ENCODE measurements at regions not wholly inside any gene's neighbourhood (a gene's known extent, or its start where the extent isn't known, plus 50 kb on each side); places are given as distances from the start of the nearest gene placed in this dataset.

DNA sequence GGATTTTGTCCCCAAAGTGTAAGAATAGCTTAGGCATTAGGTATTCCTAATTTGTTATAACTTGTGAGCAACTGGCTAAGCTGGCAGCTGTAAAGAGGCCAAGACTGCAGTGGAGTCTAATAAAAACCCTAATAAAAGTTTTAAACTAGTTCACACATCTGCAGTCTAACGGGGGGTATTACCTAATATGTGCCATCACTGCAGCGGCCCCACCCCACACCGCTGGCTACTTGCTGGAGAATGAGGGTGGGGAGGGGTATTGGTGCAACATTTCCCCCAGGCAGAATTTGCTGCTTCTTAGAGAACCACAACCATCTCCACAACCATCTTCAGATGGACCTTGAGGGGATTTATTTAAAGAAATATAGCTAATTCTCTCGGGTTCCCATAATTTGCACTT lies 135.0 kb downstream of the ZC3H11B start:
- no peak for DNase-seq (ENCODE audit: low read depth in 1 of 2, low spot score in 1 of 2)

DNA sequence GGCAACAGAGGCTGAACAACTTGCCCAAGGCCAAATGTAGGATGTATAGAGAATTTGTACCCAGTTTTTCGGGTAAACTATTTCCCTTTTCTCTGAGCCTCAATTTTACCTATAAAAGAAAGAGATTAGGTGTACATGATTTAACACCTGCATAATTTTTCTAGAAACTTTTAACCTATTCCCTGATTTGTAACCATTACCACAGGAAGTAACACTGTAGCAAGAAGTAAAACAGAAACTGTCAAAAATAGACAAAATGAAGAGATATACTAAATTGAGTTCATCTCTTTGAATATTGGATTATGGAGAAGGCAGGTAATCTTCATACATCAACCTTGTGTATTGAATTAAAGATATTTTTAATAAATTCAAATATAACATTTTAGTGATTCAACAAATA lies 136.2 kb downstream of the ZC3H11B start:
- no peak for DNase-seq (ENCODE audit: low read depth in 1 of 2, low spot score in 1 of 2)

DNA sequence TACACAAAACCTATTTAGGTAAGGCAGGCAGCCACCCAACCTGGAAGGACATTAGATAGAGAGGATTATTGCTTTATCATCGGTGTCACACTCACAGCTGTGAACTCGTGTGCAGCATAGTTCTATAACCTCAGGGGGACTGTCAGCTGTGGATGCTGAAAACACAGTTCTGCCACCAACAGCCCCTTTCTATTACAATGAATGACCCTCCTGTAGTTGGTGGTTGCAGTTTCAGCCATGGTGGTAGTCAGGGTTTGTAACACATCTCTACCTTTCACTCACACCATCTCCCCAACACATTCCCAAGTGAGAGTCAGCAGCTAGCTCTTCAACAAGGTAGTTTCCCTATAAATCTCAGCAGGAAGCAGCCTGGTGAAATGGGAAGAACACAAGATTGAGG lies 136.8 kb downstream of the ZC3H11B start:
- no peak for DNase-seq (ENCODE audit: low read depth in 1 of 2, low spot score in 1 of 2)

DNA sequence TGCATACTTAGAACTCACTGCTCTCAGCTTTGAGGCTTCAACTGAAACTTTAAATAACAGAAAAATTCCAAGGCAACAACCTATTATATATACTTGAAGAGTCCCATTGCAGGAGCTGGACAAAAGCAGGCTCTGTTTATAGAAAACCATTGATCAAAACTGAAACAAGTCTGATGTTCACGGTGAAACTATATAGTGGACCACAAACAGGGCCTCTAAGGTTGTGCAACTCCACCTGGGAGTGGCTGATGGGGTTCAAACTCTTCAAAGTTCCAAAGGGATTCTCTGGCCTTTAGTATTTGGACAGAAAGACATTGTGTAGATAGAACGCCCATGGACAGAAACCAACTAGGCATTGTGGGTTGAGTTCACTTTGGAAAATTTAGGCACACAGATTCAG lies 140.3 kb downstream of the ZC3H11B start:
- no peak for DNase-seq (ENCODE audit: low read depth in 1 of 2, low spot score in 1 of 2)

DNA sequence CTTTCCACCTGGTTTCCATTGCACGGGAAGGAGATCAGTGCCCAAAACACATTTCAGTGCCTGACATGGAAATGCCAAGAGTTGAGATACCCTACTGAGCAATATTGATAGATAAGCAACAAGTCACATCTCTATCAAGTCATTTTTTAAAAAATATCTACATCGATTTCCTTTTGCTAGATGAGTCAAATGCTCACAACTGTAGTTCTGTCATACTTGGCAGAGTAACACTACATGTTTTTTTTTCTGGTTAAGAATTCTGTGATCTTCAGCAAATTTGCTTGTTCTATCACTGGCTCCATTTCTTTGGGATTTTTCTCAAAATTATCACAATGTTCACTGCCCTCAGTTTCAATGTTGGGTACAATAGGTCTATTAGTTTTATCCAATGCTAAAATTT lies 145.4 kb downstream of the ZC3H11B start:
- no peak for DNase-seq (ENCODE audit: low read depth in 1 of 2, low spot score in 1 of 2)

DNA sequence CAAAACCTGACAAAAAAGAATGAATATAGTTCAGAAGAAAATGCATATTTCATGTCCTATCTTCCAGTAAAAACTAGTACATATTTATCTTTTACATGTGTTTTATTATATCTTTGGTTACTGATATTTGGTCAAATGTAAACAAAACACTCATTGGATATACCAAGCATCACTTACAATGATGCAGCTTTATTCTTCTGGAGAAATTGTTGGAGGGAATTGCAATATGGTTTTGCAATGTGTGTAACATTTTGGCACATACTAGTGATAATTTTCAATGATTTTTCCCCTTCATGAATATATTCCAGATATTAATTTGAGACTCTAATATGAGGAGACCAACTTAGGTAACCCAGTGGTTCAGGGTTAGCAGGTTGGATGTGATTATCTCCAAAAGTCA lies 146.1 kb downstream of the ZC3H11B start:
- no peak for DNase-seq (ENCODE audit: low read depth in 1 of 2, low spot score in 1 of 2)

DNA sequence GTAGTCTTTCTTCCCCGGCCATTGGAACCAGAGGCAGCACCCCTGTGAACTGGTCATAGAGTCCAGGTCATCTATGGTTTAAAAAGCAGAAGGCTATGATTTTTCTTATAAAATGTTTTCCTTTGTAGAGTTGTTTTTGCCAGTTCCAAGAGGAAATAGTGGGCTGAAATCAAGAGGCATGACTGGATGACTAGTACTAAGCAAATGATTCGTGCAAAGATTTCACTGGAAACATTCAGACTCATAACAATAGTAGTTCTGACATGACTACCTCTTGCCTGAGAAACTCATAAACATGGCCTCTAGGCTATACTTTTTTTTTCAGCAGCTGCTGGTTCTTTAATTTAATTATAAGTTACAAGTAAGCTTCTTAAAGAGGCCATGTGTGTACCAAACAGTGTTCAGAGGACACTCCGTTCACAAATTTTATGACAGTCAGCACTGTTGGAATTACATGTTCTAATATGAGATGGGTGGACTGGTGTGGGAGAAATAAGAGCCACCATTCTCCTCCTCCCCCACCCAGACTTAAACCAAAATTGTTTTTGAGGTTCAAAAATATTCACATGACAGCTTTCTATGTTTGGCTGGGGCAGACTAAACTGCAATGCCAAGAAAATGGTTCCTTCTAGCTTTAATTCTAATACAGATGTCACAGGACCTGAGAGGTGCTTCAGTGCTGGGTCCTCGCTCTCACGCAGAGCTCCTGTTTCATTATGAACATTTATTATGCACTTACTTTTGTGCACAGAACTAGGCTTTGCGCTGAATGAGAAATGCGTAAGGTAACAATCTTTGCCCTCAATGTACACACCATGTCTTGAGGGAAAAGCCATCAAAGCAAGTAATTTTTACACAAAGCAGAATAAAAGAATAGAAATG lies 147.5 kb downstream of the ZC3H11B start:
- no peak for DNase-seq (ENCODE audit: low read depth in 1 of 2, low spot score in 1 of 2)

DNA sequence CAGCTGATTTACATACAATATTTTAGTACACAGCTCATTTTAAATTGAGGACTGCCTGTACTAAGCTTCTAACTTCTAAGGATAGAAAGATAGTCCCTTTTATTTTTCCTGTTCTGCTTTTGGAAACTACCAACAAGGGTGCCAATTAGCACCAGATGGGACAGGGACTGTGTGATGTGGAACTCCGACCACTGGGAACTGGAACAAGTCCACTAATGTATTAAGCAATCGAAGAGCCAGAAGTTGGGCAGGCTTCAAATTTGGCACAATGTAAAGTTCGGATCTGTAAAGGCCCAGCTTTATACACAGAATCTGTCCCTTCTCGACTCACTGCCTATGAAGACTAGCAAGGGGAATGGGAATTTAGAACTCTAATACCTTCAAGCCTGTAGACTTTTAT lies 149.3 kb downstream of the ZC3H11B start:
- DNase-seq (ENCODE audit: low read depth in 1 of 2, low spot score in 1 of 2), result no peak

DNA sequence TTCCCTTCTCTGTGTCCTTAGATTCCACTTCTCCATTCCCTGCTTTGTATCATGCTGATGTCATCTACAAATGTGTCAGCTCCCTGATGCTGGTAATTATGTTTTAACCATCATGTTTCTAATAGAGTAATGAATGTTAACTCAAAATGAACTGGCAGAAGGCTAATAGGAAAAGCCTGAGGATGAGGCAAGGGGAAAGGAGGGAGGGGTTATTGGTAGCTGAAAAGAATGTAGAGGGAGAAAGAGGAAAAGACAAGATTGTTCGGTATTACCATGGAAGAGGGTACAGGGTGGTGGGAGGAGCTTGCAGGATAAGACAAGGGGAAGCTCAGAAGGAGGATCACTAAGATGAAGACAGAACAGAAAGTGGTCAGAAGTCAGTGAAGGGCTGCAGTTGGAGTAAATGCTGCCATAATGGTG lies 150.9 kb downstream of the ZC3H11B start:
- DNase-seq (ENCODE audit: low read depth in 1 of 2, low spot score in 1 of 2), result no peak

DNA sequence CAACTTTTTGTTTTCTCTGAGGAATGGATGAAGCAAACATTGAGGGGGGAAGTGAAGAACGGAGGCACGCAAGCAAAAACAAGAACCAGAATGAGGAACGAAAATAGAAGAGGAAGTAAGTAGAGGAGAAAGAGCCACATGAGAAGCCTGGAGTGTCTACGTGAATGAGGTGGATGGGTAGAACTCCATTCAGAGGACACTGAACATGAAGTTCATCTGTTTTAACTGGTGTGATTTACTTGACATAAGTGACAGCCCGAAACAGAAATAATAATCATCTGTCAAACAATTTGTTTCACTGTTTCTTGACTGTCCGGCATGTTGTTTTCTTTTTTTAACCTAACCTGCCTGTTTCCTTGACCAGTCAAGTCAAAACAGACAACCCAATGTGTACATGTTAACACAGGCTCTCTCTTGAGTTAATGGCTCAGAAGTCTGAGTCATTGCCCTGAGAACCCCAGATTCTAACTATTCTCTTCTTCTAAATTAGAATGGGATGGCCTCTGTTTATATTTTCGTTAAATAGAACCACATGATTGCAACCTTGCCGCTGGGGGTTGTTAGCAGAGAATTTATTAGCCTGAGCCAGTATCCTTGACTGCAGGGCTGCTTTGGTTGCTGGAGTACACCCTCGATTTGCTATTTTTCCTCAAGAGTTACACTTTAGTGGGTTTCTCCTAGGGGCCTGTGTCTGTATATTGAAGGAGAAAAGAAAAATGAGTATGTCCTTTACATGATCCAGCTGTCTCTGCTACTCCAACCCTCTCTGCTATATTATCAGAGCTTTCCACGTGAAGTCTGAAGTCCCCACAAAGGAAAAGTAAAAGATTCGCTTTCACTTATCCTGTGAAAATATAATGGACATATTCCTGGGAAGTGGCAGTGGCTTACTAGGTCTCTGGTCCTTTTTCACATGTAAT lies 151.7 kb downstream of the ZC3H11B start:
- no peak for DNase-seq (ENCODE audit: low read depth in 1 of 2, low spot score in 1 of 2)

DNA sequence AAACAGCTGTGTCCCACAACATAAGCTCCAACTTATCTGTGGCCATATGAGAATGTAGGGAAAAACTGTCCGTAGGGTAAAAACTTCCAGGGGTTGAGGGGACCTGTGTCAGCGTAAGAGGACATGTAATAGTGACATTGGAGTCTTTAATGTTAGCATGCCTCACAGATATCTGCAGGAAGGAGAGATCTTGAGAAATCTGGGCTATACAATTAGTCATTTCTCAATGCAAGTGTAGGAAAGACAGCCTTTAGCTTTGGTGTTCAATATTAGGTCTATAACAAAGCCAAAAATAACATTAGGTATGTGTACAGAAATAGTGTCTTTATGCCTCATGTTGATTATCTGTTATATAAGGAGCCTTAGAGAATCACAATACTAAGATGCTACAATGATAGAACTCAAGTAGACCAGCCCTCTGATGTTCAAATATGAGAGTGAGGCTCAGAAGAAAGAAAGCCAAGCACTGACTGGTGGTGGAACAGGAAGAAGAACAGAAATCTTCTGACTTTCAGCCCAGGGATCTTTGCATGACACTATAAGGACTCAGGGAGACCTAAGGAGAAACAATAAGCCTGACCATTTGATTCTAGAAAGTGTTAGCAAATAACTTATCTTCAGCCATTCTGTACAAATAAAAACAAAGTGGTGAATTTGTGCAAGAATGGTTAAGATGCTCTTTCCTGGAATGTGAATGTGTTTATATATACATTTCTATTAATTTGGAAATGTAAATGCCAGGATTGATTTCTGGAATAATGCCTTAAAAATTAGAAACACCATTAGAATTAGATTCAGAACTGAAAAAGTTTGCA lies 152.6 kb downstream of the ZC3H11B start:
- DNase-seq (ENCODE audit: low read depth in 1 of 2, low spot score in 1 of 2), result no peak

DNA sequence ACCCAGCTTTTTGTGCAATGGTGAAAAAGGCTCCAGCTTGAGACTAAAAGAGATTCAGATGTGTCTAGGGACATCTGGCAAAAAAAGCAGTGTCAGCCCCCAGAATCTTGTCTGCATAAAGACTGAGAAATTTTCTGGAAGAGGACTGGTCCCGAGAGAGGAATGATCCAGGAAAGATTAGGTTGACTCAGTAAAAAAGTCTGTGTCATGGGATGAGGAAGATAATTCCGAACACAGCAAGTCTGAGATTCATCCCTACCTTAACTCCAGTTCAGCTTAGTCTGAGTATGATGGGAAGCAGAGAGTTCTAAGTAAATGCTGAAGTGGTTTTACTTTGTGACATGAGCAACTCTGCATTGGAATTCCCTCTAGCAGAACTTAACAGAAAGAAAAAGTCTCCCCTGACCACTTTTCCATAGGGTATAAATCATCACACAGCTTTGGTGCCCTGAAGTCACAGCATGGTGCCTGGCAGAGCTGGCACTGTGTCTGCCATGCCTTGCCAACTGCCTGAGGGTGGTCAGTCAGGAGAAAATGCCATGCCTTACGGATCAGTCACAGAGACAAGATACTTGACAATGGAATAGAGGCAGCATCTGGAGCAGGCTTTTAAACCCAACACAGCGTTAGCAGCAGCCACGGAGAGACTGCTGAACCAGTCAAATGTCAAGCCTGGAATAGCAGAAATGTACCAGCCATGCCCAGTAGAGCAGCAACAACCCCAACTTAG lies 153.4 kb downstream of the ZC3H11B start:
- DNase-seq (ENCODE audit: low read depth in 1 of 2, low spot score in 1 of 2), result no peak

DNA sequence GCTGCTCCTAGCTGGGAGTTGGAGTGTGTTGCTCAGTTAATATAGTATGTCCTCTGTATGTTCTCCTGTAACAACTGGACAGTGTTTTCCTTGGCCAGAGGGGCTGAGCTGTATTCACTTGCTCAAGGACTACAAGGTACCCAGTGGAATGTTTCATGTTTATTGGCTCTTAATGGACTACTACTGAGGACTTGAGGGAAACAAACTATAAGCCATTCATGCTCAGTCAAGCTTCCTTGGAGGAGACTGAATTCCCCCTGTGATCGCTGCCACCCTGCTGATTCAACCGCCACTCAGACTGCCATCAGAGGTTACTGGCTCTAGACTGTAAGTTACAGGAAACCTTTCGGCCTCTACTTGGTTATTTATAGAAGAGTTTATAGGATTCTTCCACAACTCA lies 166.6 kb downstream of the ZC3H11B start:
- DNase-seq (ENCODE audit: low read depth in 1 of 2, low spot score in 1 of 2), result no peak

DNA sequence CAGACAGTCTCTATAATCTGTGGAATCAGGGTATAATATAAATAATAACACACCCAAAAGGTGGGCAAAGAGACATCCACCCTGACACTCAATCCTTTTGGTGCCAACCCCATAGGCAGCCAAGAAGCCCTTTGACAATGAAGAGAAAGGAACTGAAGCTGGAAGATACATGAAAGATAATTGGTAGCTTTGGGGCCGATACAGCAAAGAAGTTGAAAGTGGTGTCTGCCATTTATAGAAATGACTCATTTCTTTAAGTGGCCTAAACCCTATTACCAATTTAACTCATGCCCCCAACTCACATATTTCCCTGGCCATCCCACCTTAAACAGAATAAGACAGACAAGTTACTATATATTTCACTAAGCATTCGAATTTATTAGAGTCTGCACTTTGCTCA lies 167.0 kb downstream of the ZC3H11B start:
- DNase-seq (ENCODE audit: low read depth in 1 of 2, low spot score in 1 of 2), result no peak

DNA sequence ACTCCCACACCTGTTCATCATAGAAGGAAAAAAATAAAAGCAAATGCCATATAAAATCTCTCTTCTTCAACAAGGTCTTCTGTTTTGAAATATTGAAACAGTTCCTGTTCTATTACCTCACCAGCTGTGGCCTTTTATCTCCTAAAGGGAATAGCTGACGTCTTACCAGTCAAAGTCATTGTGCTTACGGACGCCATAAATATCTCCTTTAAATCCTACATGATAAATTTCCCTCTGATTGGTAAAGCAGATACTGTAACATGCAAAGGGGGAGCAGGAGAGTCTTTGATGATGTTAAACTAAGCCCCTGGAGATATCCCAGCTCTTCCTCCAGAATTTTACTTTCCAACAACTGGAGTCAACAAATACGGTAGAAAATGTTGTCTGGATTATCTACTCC lies 168.4 kb downstream of the ZC3H11B start:
- DNase-seq (ENCODE audit: low read depth in 1 of 2, low spot score in 1 of 2), result no peak

DNA sequence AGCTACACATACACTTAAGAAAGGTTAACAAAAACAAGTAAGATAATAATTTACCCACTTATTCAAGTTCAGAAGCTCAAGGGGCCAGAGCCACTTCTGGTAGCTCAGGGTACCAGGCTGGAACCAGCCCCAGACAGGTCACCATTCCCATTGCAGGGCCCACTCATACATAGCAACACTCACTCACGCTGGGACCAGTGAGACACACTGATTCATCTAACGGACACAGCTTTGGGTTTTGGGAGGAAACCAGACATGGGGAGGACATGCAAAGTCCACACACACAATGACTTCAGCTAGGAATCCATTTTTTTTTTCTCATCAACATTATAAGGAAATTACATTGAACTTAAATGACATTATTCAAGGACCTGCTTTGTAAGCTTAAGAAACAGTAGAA lies 169.1 kb downstream of the ZC3H11B start:
- DNase-seq (ENCODE audit: low read depth in 1 of 2, low spot score in 1 of 2), result no peak

DNA sequence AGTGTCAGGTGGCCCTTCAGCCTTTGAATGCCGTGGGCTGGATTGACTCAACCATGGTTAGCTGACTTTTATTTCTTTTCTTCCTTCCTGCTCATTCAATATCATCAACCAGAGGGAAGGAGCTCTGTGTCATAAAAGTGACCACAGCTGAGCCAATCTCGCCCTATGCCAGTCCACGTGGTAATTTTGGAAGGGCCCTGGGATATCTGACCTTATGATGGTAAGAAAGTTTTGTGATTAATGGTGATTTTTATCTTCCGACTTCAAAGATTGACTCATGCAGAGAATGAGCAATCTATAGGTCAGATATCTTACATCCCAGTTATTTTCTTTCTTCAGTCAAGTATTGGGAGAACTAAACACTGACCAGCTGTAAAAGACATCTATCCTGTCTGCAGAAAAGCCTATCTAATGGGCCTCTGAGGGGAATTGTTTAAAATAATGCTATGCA lies 170.3 kb downstream of the ZC3H11B start:
- DNase-seq (ENCODE audit: low read depth in 1 of 2, low spot score in 1 of 2), result no peak

DNA sequence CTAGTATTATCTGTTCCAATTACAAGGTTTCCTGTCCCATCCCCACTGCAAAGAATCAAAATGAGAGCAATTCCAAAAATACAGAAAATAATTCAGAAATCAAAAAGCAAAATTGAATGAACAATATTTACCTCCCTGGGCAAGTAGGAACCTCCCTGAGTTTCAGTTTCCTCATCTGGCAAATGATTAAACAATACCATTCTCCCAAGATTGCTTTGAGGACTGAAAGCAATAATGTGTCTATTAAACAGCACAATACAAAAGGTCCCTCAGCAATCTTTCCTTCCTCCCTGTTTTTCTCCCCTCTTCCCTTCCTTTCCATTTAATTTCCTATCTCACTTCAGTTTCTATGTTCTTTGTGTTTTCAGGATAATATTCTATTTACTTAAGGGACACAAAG lies 171.0 kb downstream of the ZC3H11B start:
- DNase-seq (ENCODE audit: low read depth in 1 of 2, low spot score in 1 of 2), result no peak

DNA sequence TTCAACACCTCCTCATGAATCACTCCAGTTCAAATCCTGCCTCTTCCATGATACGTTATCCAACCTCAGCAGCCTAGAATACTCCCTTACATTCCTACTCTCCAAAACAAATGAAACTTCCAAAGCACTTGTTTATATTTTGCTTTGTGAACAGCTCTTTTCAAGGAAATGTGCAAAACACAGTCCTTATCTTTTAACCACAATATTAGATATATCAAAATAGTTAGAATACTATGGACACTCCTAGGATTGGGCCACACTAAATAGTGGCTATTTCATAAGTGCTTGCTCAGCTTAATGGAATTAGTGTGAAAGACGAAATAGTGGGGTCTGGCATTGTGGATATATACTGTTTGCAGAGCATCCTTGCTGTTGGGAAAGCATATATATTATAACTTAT lies 173.5 kb downstream of the ZC3H11B start:
- no peak for DNase-seq (ENCODE audit: low read depth in 1 of 2, low spot score in 1 of 2)

DNA sequence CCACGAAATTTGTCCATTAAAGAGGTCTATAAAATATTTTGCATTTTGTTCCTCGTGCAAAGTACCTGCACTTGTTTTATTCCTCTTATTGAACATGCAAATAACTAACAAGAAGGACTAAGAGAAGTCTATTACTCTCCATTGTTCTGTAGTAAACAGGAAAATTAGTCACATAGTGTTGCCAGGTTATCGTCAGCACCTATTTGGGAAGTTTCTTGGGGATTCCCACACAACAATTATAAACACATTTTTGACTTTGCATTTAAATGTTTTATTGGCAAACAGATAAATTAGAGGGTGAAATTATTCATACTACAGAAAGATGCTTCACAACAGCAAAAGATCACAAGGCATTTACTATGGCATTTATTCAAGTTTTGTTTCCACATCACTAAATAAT lies 174.5 kb downstream of the ZC3H11B start:
- no peak for DNase-seq (ENCODE audit: low read depth in 1 of 2, low spot score in 1 of 2)

DNA sequence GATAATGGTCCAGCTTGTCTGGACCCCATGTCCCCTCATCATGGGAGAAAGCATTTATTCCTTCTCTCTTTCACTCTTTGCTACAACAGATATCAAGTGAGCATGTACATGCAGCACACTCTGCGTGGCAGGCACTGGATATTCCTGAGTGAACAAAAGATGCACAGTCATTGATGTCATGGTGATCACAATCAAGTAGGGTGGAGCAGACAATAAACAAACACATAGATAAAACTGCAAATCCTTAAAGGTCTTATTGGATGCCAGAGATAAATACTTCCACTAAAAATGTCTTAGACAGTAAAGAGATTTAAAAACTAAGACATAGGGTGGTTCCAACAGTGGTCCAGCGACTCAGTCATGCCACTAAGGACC lies 178.0 kb downstream of the ZC3H11B start:
- no peak for DNase-seq (ENCODE audit: low read depth in 1 of 2, low spot score in 1 of 2)

Data from stimulated activated CD4-positive, alpha-beta T cell treated with anti-CD3 and anti-CD28 coated beads, Interleukin-15, amount 100 ng/mL, for 1 hour (primary cell).